SK-N-SH treated with all-trans-retinoic acid at 6 μM for 48 hours (cell line): ENCODE measurements at regions not wholly inside any gene's neighbourhood (a gene's known extent, or its start where the extent isn't known, plus 50 kb on each side); places are given as distances from the start of the nearest gene placed in this dataset.

Experiments
- ARNTL ChIP-seq: fragments of 450-650 bp; formaldehyde crosslinking; IDR thresholded peaks from 2 replicates; pipeline ENCODE4 v1.5.0; 2020; ENCODE audit warnings: low read depth, mild to moderate bottlenecking, moderate library complexity, borderline replicate concordance
- OSR1 ChIP-seq: fragments of 250-450 bp; sonication (Bioruptor Pico); IDR thresholded peaks from 2 replicates; pipeline ENCODE4 v1.8.0; 2022; ENCODE audit warnings: moderate library complexity, mild to moderate bottlenecking, inconsistent platforms
- ZFP3 ChIP-seq: fragments of 250-450 bp; sonication (Bioruptor Pico); IDR thresholded peaks from 2 replicates; pipeline ENCODE4 v1.5.0; 2020; ENCODE audit warnings: mild to moderate bottlenecking, moderate library complexity

DNA sequence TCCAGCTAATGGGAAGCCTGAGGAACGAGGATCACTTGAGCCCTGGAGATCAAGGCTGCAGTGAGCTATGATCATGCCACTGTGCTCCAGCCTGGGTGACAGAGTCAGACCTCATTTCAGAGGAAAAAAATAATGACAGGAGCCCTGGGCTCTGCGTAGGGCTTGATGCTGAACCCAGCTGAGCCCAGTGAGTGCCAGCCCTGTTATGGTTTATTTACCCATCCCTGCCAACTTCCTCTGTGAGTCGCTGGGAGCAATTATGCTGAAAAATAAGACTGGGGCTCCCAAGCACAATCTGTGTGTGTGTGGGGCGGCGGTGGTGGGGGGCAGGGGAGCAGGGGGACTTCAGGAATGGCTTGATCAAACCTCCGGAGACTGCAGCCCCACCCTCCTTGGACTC is 75.9 kb upstream of the PMEPA1 start:
- TF ChIP-seq ZFP3 (CRISPR knock-in tag): no peak
- TF ChIP-seq ARNTL: no peak
- no peak for TF ChIP-seq OSR1 (CRISPR knock-in tag)
